Osteoblast (primary cell): ENCODE measurements at regions not wholly inside any gene's neighbourhood (a gene's known extent, or its start where the extent isn't known, plus 50 kb on each side); places are given as distances from the start of the nearest gene placed in this dataset.
A peak's percentile ranks its signal among the peaks of the same experiment; 100 is the strongest.

ENCODE experiments used
- DNase-seq: peaks from one replicate; pipeline ENCODE4 v3.0.0; 2011; ENCODE audit warnings: low spot score, mixed read lengths; ENCODE audit not compliant: insufficient read length; ENCODE audit errors: missing footprints
- H2AFZ ChIP-seq: 2 replicates; pipeline ENCODE4 v1.6.0; 2011; ENCODE audit warnings: mild to moderate bottlenecking, low read length
- H3K27ac ChIP-seq: 2 replicates; pipeline ENCODE4 v1.5.1; 2011; ENCODE audit warnings: mild to moderate bottlenecking, low read depth, low read length, moderate library complexity
- H3K27me3 ChIP-seq: 2 replicates; pipeline ENCODE4 v1.6.0; 2012; ENCODE audit warnings: mild to moderate bottlenecking, control low read depth, inconsistent platforms, low read length, moderate library complexity; ENCODE audit not compliant: insufficient read depth
- H3K36me3 ChIP-seq: 2 replicates; pipeline ENCODE4 v1.5.1; 2011; ENCODE audit warnings: mild to moderate bottlenecking, low read length, control low read depth, moderate library complexity; ENCODE audit not compliant: insufficient read depth
- H3K4me1 ChIP-seq: 2 replicates; pipeline ENCODE4 v1.5.1; 2011; ENCODE audit warnings: mild to moderate bottlenecking, low read length, control low read depth, moderate library complexity; ENCODE audit not compliant: insufficient read depth
- H3K4me2 ChIP-seq: 2 replicates; pipeline ENCODE4 v1.6.0; 2011; ENCODE audit warnings: mild to moderate bottlenecking, low read length; ENCODE audit not compliant: insufficient read depth
- H3K4me3 ChIP-seq: fragments of 200-600 bp; sonication (generic); 3 replicates; pipeline ENCODE4 v1.5.1; 2012; ENCODE audit warnings: mild to moderate bottlenecking, low read length, inconsistent platforms; ENCODE audit not compliant: insufficient read depth
- H3K79me2 ChIP-seq: 2 replicates; pipeline ENCODE4 v1.6.0; 2012; ENCODE audit warnings: mild to moderate bottlenecking, low read length, control low read depth, inconsistent platforms; ENCODE audit not compliant: insufficient read depth
- H3K9me3 ChIP-seq: 2 replicates; pipeline ENCODE4 v1.5.1; 2011; ENCODE audit warnings: low read depth, low read length, control low read depth
- H4K20me1 ChIP-seq: 2 replicates; pipeline ENCODE4 v1.6.0; 2012; ENCODE audit warnings: mild to moderate bottlenecking, low read length, control low read depth; ENCODE audit not compliant: insufficient read depth
- CTCF ChIP-seq: IDR thresholded peaks from 2 replicates; pipeline ENCODE4 v1.5.1; 2011; ENCODE audit warnings: mild to moderate bottlenecking, low read depth, low read length, moderate library complexity; ENCODE audit errors: extremely low read depth

GRCh38 chr11:130994043-130994442 is 77.8 kb upstream of the SNX19 start:
- Histone ChIP-seq H2AFZ (no peak overlapping the region), H3K79me2 (no peaks in the 10 kb centered on the region), H3K27ac (no peak overlapping the region), H3K27me3 (no peaks in the 10 kb centered on the region), H3K4me3 (no peak overlapping the region), H3K4me1 (peaks cover 6% of the 10 kb centered on the region), H4K20me1 (no peaks in the 10 kb centered on the region), H3K9me3 (no peaks in the 10 kb centered on the region), H3K4me2 (no peak overlapping the region), H3K36me3 (no peaks in the 10 kb centered on the region)
- no peak for TF ChIP-seq CTCF
- no peak for DNase-seq

- Histone ChIP-seq H3K79me2 (no peaks in the 10 kb centered on the region), H3K36me3 (no peaks in the 10 kb centered on the region), H3K27ac (no peak overlapping the region), H3K4me1 (peaks cover 18% of the 10 kb centered on the region), H3K9me3 (no peaks in the 10 kb centered on the region), H4K20me1 (no peaks in the 10 kb centered on the region), H2AFZ (peak overlapping the region; percentile 52), H3K27me3 (no peaks in the 10 kb centered on the region), H3K4me2 (no peak overlapping the region), H3K4me3 (no peak overlapping the region)
- no peak for DNase-seq
- TF ChIP-seq CTCF = no peak
Measured at GRCh38 chr11:130995266-130995665, 79.0 kb upstream of the SNX19 start.

GRCh38 chr11:130997278-130997677 is 81.0 kb upstream of the SNX19 start:
- H3K4me3 ChIP-seq = no peak overlapping the region
- H3K9me3 ChIP-seq = no peaks in the 10 kb centered on the region
- H3K36me3 ChIP-seq = no peaks in the 10 kb centered on the region
- peaks cover 18% of the 10 kb centered on the region for H3K4me1 ChIP-seq
- no peak overlapping the region for H3K4me2 ChIP-seq
- no peak for TF ChIP-seq CTCF
- no peaks in the 10 kb centered on the region for H3K79me2 ChIP-seq
- no peaks in the 10 kb centered on the region for H4K20me1 ChIP-seq
- no peak for DNase-seq
- H2AFZ ChIP-seq = no peak overlapping the region
- no peaks in the 10 kb centered on the region for H3K27me3 ChIP-seq
- H3K27ac ChIP-seq = no peak overlapping the region

- peaks cover 18% of the 10 kb centered on the region for H3K4me1 ChIP-seq
- no peaks in the 10 kb centered on the region for H3K79me2 ChIP-seq
- TF ChIP-seq CTCF = no peak
- H3K27me3 ChIP-seq = no peaks in the 10 kb centered on the region
- no peak for DNase-seq
- no peaks in the 10 kb centered on the region for H3K9me3 ChIP-seq
- no peak overlapping the region for H3K4me2 ChIP-seq
- H3K27ac ChIP-seq = peak overlapping the region; percentile 34
- H4K20me1 ChIP-seq = no peaks in the 10 kb centered on the region
- no peaks in the 10 kb centered on the region for H3K36me3 ChIP-seq
- H3K4me3 ChIP-seq = no peak overlapping the region
- no peak overlapping the region for H2AFZ ChIP-seq
Measured at GRCh38 chr11:130999086-130999485, 82.8 kb upstream of the SNX19 start.
